HG02970 (cell line): ENCODE measurements at regions not wholly inside any gene's neighbourhood (a gene's known extent, or its start where the extent isn't known, plus 50 kb on each side); places are given as distances from the start of the nearest gene placed in this dataset.

Experiments used
- ATAC-seq: cut with Tn5 transposase; IDR thresholded peaks from one replicate; pipeline ENCODE4 v1.9.1; 2021; ENCODE audit warnings: mild to moderate bottlenecking, moderate library complexity, moderate number of reproducible peaks; ENCODE audit not compliant: unreplicated experiment, low FRiP score

DNA sequence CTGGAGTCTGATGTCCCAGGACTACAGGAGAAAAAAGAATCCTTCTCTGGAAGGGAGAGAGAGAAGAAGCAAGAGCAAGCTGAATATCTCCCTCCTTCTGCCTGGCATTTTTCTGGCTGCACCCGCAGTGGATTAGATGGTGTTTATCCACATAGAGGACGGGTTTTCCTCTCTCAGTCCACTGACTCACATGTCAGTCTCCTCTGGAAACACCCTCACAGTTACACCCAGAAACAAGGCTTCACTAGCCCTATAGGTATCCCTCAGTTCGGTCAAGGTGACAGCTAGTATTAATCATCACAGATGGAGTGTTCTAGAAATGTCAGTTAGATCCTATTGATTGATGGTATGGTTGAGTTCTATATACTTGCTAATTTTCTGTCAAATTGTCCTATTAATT lies 87.9 kb downstream of the RHOU start:
- no peak for ATAC-seq

- no peak for ATAC-seq
Observed at GRCh38 chr1:228824366-228824765, 89.1 kb downstream of the RHOU start.

- no peak for ATAC-seq
Observed at GRCh38 chr1:228825041-228825440, 89.8 kb downstream of the RHOU start.

- ATAC-seq, result peak; percentile 63
Observed at GRCh38 chr1:228825840-228826484, 90.7 kb downstream of the RHOU start.

GRCh38 chr1:228827019-228827418 lies 91.7 kb downstream of the RHOU start:
- ATAC-seq, result no peak

GRCh38 chr1:228828151-228828550 lies 92.9 kb downstream of the RHOU start:
- no peak for ATAC-seq

GRCh38 chr1:228830185-228830953 lies 95.1 kb downstream of the RHOU start:
- ATAC-seq, result no peak

DNA sequence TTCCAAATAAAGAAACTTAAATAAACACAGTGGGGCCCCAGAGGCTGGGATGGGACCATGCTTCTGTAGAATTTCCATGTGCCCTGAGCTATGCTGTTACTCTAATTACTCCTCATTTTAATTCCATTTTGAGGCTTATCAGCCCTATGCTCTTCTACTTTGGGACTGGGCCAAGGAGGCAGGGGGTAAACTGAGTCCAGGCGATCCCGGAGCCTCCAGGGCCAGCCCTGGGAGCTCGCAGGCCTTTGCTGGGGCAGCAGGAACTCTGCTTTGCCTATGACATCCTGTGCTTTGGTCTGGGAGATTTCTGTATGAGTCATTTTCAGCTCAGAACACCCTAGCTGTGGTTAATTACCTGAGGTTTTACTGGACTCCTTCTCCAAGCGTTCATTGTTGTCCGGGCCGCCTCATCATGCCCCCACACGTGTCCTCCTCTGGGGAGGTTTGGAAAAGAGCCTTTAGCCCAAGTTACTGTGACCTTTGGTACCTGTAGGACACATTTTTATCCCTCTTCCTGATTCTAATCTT lies 95.7 kb downstream of the RHOU start:
- peak; percentile 59 for ATAC-seq

DNA sequence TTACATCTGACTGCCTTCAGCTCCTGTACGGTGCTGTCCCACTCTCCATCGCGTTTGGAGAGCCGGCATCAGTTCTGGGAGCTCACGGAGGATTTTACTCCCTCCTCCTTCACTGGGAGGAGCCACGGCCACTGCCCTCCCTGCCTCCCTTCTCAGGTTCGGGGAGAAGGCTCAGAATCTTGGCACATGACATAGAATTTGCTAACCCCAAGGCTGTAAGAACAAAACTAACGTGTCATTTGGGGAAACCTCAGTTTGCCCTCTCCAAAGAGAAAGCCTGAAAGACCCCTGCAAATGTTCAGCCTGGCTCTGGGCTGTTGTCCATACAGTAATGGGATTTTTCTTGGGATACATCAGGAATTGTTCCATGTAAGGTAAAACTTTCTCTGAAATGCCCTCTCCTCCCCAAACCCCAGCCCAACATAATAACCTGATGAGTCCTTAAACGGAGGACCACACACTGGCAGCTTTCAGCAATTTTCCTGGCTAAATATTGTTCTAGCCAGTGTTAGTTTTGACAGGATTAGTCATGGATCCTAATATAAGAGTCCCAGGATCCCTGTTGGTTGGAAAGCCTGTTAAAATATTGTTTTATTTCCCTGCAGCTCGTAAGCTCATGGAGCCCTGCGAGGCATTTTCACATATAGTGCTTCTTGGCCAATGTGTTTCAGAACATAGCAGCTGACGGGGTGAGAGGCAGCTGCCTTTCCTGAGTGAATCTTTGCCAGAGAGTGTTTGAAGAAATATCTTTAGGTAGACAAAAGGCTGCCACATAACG lies 98.8 kb downstream of the RHOU start:
- no peak for ATAC-seq

GRCh38 chr1:228835456-228835855 lies 100.2 kb downstream of the RHOU start:
- ATAC-seq, result no peak

DNA sequence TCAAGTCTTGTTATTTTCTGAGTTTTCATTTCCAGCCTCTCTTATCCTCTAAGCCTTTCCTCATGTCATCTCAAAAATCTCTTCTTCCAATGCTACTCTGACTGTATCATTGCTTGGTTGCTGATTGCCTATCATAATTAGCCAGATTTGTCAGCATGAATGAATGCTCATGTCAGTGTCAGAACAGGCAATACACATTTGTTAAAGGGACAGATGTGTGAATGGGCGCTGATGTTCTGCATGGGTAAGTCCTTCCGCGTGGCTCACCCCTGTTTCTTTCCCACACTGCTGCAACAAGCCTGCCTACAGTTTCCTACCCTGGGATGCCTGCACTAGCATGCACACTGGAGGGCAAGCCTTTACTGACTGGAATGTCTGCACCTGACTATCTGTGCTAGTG lies 100.6 kb downstream of the RHOU start:
- no peak for ATAC-seq

- ATAC-seq, result no peak
Observed at GRCh38 chr1:228836427-228836826, 101.1 kb downstream of the RHOU start.

DNA sequence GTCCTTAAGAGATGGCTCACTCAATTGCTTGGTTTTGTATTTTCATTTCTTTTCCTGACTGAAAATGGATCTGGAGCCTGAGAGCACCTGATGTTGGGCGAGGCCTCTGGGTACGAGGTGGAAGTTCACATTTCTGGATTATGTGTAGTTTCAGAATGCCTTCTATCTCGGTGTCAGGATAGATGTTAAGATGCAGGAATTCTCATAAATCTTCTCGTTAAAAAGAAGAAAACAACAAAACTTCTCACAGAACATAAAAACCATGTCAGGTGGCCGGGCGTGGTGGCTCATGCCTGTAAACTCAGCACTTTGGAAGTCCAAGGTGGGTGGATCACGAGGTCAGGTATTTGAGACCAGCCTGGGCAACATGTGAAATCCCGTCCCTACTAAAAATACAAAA lies 101.8 kb downstream of the RHOU start:
- no peak for ATAC-seq

DNA sequence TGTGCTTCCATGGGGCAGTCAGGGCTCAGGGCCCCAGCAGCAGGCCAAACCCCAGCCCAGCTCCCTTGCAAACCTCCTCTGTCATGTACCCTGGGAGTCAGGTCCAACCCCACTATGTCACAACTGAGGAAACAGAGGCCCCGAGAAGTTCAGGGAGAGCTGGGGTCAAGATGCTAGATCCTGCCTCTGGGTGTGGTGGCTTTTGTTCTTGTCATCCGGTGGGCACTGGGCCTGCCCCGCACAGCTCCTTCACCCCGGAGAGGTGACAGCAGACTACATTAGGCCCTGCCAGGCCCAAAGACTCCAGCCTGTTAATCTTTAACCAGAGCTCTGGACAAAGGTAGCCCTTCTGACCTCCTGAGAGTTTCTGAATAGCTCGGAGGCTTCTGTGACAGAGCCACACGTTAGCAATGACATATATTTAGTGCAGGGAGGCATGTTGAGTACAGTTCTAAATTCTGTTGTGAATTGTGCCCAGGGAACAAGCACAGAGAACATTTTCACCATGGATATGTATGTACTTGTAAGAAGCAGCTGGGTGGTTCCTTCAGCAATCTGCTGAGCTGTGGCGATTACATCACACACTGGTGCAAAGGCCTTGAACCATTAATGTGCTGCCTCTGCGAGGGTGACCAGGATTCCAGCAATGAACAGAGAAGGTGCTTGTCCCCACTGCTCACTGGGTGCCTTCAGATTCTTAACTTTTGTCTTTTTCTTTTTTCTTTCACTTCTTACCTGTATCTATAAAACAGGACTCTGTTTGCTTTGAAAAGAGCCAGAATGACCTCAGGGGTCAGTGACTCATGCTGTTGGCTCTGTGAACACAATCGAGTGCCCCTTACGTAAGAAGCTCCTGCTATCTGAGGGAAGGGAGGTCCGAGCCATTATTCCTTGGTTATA lies 102.8 kb downstream of the RHOU start:
- no peak for ATAC-seq

- ATAC-seq, result no peak
Observed at GRCh38 chr1:228838717-228839500, 103.6 kb downstream of the RHOU start.

- no peak for ATAC-seq
Observed at GRCh38 chr1:228839656-228840055, 104.4 kb downstream of the RHOU start.

- ATAC-seq, result no peak
Observed at GRCh38 chr1:228841632-228842031, 106.4 kb downstream of the RHOU start.

DNA sequence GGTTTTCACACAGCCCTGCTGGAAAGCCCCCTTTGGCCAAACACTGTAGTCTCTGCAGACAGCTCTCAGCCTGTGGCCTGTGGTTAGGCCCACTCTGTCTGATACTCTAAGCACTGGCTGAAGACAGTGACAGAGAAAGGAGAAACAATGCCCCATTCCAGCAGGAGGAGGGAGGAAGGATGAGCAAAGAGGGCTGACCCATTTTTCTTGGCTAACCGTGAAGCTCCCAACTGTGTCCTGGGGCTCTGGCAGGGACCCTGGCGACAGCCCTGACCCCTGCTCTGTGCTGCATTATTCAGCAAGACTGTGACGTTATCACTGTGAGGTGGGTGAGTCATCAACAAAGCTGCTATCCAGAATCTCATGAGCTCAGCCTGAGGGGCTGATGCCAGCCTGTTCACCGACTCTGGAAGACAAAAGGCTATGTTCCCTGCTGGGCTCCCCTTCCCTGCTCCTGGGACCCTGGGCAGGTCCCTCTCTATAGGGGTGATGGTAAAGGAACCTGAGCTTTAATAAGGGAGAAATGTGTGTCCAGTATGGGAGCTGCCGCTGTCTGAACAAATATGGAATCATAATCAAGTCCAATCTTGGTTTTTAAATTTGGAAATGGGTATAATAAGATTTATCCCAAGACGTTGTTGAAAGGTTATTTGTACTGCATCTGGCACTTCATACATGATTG lies 107.0 kb downstream of the RHOU start:
- ATAC-seq, result no peak

DNA sequence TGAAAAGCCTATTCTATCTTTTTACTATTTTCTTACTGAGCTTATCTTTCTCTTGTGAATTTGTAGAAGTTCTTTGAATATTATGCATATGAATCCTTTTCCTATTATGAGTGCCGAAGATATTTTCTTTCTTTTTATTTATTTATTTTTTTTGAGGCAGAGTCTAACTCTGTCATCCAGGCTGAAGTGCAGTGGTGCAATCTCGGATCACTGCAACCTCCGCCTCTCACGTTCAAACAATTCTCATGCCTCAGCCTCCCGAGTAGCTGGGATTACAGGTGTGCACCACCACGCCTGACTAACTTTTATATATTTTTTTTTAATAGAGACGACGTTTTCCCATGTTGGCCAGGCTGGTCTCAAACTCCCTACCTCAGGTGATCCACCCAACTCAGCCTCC lies 109.8 kb downstream of the RHOU start:
- no peak for ATAC-seq
